H9 (cell line): ENCODE measurements at regions not wholly inside any gene's neighbourhood (a gene's known extent, or its start where the extent isn't known, plus 50 kb on each side); places are given as distances from the start of the nearest gene placed in this dataset.

Experiments used
- DNase-seq: peaks from one replicate; pipeline ENCODE4 v3.0.0-alpha.2; 2017
- H2AFZ ChIP-seq: one replicate; pipeline ENCODE4 v1.6.1; 2013; ENCODE audit warnings: mild to moderate bottlenecking, low read length, control low read depth, moderate library complexity
- H2AK5ac ChIP-seq: 2 replicates; pipeline ENCODE4 v1.6.1; 2013; ENCODE audit warnings: low read length, control low read depth, mixed read lengths; ENCODE audit not compliant: insufficient read length
- H2BK120ac ChIP-seq: one replicate; pipeline ENCODE4 v1.6.1; 2013; ENCODE audit warnings: low read depth, mild to moderate bottlenecking, low read length, control low read depth, inconsistent platforms; ENCODE audit not compliant: poor library complexity, severe bottlenecking
- H2BK12ac ChIP-seq: 2 replicates; pipeline ENCODE4 v1.6.1; 2013; ENCODE audit warnings: low read length, control low read depth, mixed read lengths, low read depth; ENCODE audit not compliant: insufficient read length
- H2BK15ac ChIP-seq: 2 replicates; pipeline ENCODE4 v1.6.1; 2013; ENCODE audit warnings: low read depth, low read length, control low read depth
- H2BK20ac ChIP-seq: one replicate; pipeline ENCODE4 v1.6.1; 2013; ENCODE audit warnings: low read depth, mild to moderate bottlenecking, low read length, control low read depth, inconsistent platforms; ENCODE audit not compliant: poor library complexity, severe bottlenecking
- H2BK5ac ChIP-seq: 2 replicates; pipeline ENCODE4 v1.6.1; 2013; ENCODE audit warnings: low read length, control low read depth, mixed read lengths; ENCODE audit not compliant: insufficient read length
- H3K14ac ChIP-seq: 2 replicates; pipeline ENCODE4 v1.6.1; 2013; ENCODE audit warnings: low read length, control low read depth; ENCODE audit not compliant: insufficient read depth
- H3K18ac ChIP-seq: 2 replicates; pipeline ENCODE4 v1.6.1; 2013; ENCODE audit warnings: low read depth, mild to moderate bottlenecking, mixed read lengths, low read length, control low read depth; ENCODE audit not compliant: insufficient read length
- H3K23ac ChIP-seq: 2 replicates; pipeline ENCODE4 v1.6.1; 2013; ENCODE audit warnings: low read length, control low read depth, mixed read lengths, low read depth; ENCODE audit not compliant: insufficient read length
- H3K23me2 ChIP-seq: 2 replicates; pipeline ENCODE4 v1.6.1; 2013; ENCODE audit warnings: low read depth, mild to moderate bottlenecking, mixed read lengths, low read length, control low read depth; ENCODE audit not compliant: insufficient read length, poor library complexity, severe bottlenecking
- H3K27ac ChIP-seq: 2 replicates; pipeline ENCODE4 v1.5.1; 2013; ENCODE audit warnings: low read length, control low read depth, mixed read lengths, low read depth; ENCODE audit not compliant: insufficient read length
- H3K27me3 ChIP-seq: 2 replicates; pipeline ENCODE4 v1.6.1; 2013; ENCODE audit warnings: low read length, control low read depth, inconsistent platforms; ENCODE audit not compliant: insufficient read depth
- H3K4ac ChIP-seq: 2 replicates; pipeline ENCODE4 v1.6.1; 2013; ENCODE audit warnings: low read depth, mild to moderate bottlenecking, control low read depth, inconsistent platforms, low read length, moderate library complexity
- H3K4me1 ChIP-seq: 2 replicates; pipeline ENCODE4 v1.6.1; 2013; ENCODE audit warnings: low read length, control low read depth, inconsistent platforms; ENCODE audit not compliant: insufficient read depth
- H3K4me2 ChIP-seq: 2 replicates; pipeline ENCODE4 v1.6.1; 2013; ENCODE audit warnings: low read length, control low read depth, mixed read lengths; ENCODE audit not compliant: insufficient read length, insufficient read depth
- H3K56ac ChIP-seq: 2 replicates; pipeline ENCODE4 v1.6.1; 2013; ENCODE audit warnings: low read depth, mild to moderate bottlenecking, mixed read lengths, low read length, control low read depth; ENCODE audit not compliant: insufficient read length
- H3K79me1 ChIP-seq: 2 replicates; pipeline ENCODE4 v1.6.1; 2013; ENCODE audit warnings: low read depth, mild to moderate bottlenecking, moderate library complexity, low read length, control low read depth, inconsistent platforms; ENCODE audit not compliant: insufficient read depth, poor library complexity, severe bottlenecking
- H3K79me2 ChIP-seq: 2 replicates; pipeline ENCODE4 v1.6.1; 2013; ENCODE audit warnings: low read length, control low read depth, inconsistent platforms; ENCODE audit not compliant: insufficient read depth
- H3K9ac ChIP-seq: 2 replicates; pipeline ENCODE4 v1.6.1; 2013; ENCODE audit warnings: low read length, control low read depth, mixed read lengths; ENCODE audit not compliant: insufficient read length; ENCODE audit errors: extremely low read depth
- H3K9me3 ChIP-seq: one replicate; pipeline ENCODE4 v1.6.1; 2013; ENCODE audit warnings: low read depth, low read length, inconsistent platforms; ENCODE audit not compliant: control insufficient read depth
- H3T11ph ChIP-seq: one replicate; pipeline ENCODE4 v1.6.1; 2013; ENCODE audit warnings: mild to moderate bottlenecking, low read length, control low read depth, inconsistent platforms
- H4K20me1 ChIP-seq: one replicate; pipeline ENCODE4 v1.6.1; 2013; ENCODE audit not compliant: control insufficient read depth, insufficient read length, insufficient read depth
- H4K5ac ChIP-seq: 2 replicates; pipeline ENCODE4 v1.6.1; 2013; ENCODE audit warnings: low read depth, mild to moderate bottlenecking, mixed read lengths, low read length, control low read depth; ENCODE audit not compliant: insufficient read length
- H4K8ac ChIP-seq: replicated peaks from 2 replicates; pipeline ENCODE4 v1.6.1; 2013; ENCODE audit warnings: low read length, control low read depth, mixed read lengths, low read depth; ENCODE audit not compliant: insufficient read length
- H4K91ac ChIP-seq: 2 replicates; pipeline ENCODE4 v1.6.1; 2013; ENCODE audit warnings: low read depth, mild to moderate bottlenecking, moderate library complexity, mixed read lengths, low read length, control low read depth; ENCODE audit not compliant: insufficient read length
- H3K27ac Mint-ChIP-seq, 3 experiments: 2 replicates in 2 of 3; 3 replicates in 1 of 3; pipeline ENCODE4 v1.8.0; 2020 to 2021; ENCODE audit warnings: mixed read lengths in 3 of 3, mild to moderate bottlenecking in 1 of 3, moderate library complexity in 1 of 3
- H3K27me3 Mint-ChIP-seq: 2 replicates; pipeline ENCODE4 v1.8.0; 2021; ENCODE audit warnings: low read depth, mild to moderate bottlenecking, moderate library complexity, mixed read lengths
- H3K36me3 Mint-ChIP-seq, 3 experiments: 2 replicates in 2 of 3; 3 replicates in 1 of 3; pipeline ENCODE4 v1.8.0; 2020 to 2021; ENCODE audit warnings: low read depth in 3 of 3, mixed read lengths in 3 of 3; ENCODE audit not compliant: insufficient read depth in 1 of 3
- H3K4me1 Mint-ChIP-seq, 2 experiments: 2 replicates each; pipeline ENCODE4 v1.8.0; 2020; ENCODE audit warnings: mixed read lengths in 2 of 2
- H3K4me3 Mint-ChIP-seq, 2 experiments: 2 replicates in 1 of 2; 3 replicates in 1 of 2; pipeline ENCODE4 v1.8.0; 2020 to 2021; ENCODE audit warnings: mild to moderate bottlenecking in 2 of 2, mixed read lengths in 2 of 2, moderate library complexity in 1 of 2
- H3K9me3 Mint-ChIP-seq, 2 experiments: 2 replicates in 1 of 2; 3 replicates in 1 of 2; pipeline ENCODE4 v1.8.0; 2020; ENCODE audit warnings: mild to moderate bottlenecking in 2 of 2, mixed read lengths in 2 of 2, moderate library complexity in 1 of 2
- whole genome bisulfite sequencing: extraction: QIAGEN DNeasy Blood & Tissue Kit; methylation state at CpG from one replicate; pipeline ENCODE4 v1.1.7; 2013; ENCODE audit warnings: missing lambda C conversion rate, low lambda C conversion rate, mixed read lengths; ENCODE audit not compliant: insufficient read length; ENCODE audit errors: extremely low coverage; 5-methylcytosine and 5-hydroxymethylcytosine counted together
- TF ChIP-seq, protein P1 (sequence below): fragments of 200-600 bp; sonication (generic); conservative IDR thresholded peaks from 3 replicates; pipeline ENCODE4 v1.8.0; 2021; ENCODE audit warnings: antibody characterized with exemption, mild to moderate bottlenecking

DNA sequence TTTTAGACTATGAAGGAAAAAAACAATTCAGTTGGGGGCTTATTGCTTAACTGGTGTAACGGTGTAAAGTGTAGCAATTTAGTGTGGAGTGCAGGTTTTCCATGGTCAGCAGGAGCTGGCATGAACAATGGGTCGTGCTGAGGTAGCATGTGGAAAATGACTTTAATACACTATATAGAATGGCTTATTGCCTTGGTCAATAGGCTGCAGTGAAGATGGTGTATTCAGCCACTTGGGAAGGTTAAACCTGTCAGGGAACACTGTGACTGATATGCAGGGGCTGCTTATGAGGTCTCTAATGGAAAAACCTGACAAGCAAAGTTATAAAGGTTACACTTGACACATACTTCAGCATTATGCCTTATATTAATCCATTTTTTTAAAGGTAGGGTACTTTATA, 764.7 kb upstream of the ARRDC3 start:
- H3K27ac Mint-ChIP-seq = no peak overlapping the region
- Histone ChIP-seq H4K20me1 (no peaks in the 10 kb centered on the region), H3K23me2 (no peaks in the 10 kb centered on the region), H3K9ac (no peak overlapping the region), H3K14ac (no peak overlapping the region), H3K9me3 (no peaks in the 10 kb centered on the region), H2BK5ac (no peak overlapping the region), H4K91ac (no peak overlapping the region), H2AK5ac (no peak overlapping the region), H3K4me2 (no peak overlapping the region), H3T11ph (no peak overlapping the region), H2BK20ac (no peak overlapping the region), H3K79me2 (no peaks in the 10 kb centered on the region), H4K5ac (no peak overlapping the region), H3K27me3 (no peaks in the 10 kb centered on the region), H3K4ac (no peak overlapping the region), H3K23ac (no peak overlapping the region), H3K18ac (no peak overlapping the region), H4K8ac (no peak overlapping the region), H2AFZ (no peak overlapping the region), H3K4me1 (no peaks in the 10 kb centered on the region), H2BK12ac (no peak overlapping the region), H3K56ac (no peak overlapping the region), H2BK120ac (no peak overlapping the region), H2BK15ac (no peak overlapping the region), H3K79me1 (no peaks in the 10 kb centered on the region), H3K27ac (no peak overlapping the region)
- no peak overlapping the region for H3K4me3 Mint-ChIP-seq
- H3K9me3 Mint-ChIP-seq = no peaks in the 10 kb centered on the region
- no peaks in the 10 kb centered on the region for H3K27me3 Mint-ChIP-seq
- H3K4me1 Mint-ChIP-seq = no peaks in the 10 kb centered on the region
- no peak for DNase-seq
- H3K36me3 Mint-ChIP-seq = no peaks in the 10 kb centered on the region
- WGBS = no CpG with 5 or more reads among the region's 2 CpGs
- TF ChIP-seq, protein P1, sequence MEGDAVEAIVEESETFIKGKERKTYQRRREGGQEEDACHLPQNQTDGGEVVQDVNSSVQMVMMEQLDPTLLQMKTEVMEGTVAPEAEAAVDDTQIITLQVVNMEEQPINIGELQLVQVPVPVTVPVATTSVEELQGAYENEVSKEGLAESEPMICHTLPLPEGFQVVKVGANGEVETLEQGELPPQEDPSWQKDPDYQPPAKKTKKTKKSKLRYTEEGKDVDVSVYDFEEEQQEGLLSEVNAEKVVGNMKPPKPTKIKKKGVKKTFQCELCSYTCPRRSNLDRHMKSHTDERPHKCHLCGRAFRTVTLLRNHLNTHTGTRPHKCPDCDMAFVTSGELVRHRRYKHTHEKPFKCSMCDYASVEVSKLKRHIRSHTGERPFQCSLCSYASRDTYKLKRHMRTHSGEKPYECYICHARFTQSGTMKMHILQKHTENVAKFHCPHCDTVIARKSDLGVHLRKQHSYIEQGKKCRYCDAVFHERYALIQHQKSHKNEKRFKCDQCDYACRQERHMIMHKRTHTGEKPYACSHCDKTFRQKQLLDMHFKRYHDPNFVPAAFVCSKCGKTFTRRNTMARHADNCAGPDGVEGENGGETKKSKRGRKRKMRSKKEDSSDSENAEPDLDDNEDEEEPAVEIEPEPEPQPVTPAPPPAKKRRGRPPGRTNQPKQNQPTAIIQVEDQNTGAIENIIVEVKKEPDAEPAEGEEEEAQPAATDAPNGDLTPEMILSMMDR = no peak
